ENCODE measurements at regions not wholly inside any gene's neighbourhood (a gene's known extent, or its start where the extent isn't known, plus 50 kb on each side); places are given as distances from the start of the nearest gene placed in this dataset.

- CTCF ChIA-PET = interaction anchor here (0.6 to 2.4 kb wide), 3 partner anchors 58 to 182 kb away, joined by 3 to 33 read pairs (median 3); no protein-coding TSS in a partner anchor
- POLR2A ChIA-PET = no interaction called here
- TF ChIP-seq CTCF (IDR thresholded peaks at IDR 0.05; ENCODE audit: unreplicated experiment) = no peak
- Mint-ChIP-seq H3K9me3 (ENCODE audit: unreplicated experiment) (no peaks in the 10 kb centered on the region), H3K27me3 (ENCODE audit: insufficient read depth, unreplicated experiment) (no peaks in the 10 kb centered on the region), H3K4me1 (ENCODE audit: insufficient read depth, unreplicated experiment) (peaks cover 27% of the 10 kb centered on the region), H3K4me3 (ENCODE audit: unreplicated experiment) (no peak overlapping the region), H3K27ac (ENCODE audit: low read depth, unreplicated experiment) (no peak overlapping the region), H3K36me3 (ENCODE audit: insufficient read depth, unreplicated experiment) (peaks cover 4% of the 10 kb centered on the region)
- no TSS peak for BruUV-seq (replicated peaks)
- DNase-seq (ENCODE audit: unreplicated experiment) = no peak
- intact Hi-C loops (cut with micrococcal nuclease) = loop anchor here (5.0 kb wide), 1 partner anchor 611 kb away; no protein-coding TSS in a partner anchor
Observed at GRCh38 chr4:153141238-153141637, 63.0 kb upstream of the TRIM2 start.

- ChIA-PET CTCF (interaction anchor here (0.6 to 2.4 kb wide), 44 partner anchors 9 to 492 kb away, joined by 3 to 36 read pairs (median 4); no protein-coding TSS in a partner anchor), POLR2A (interaction anchor here (0.9 to 1.2 kb wide), 4 partner anchors 9 to 324 kb away, joined by 3 read pairs; no protein-coding TSS in a partner anchor)
- H3K4me1 Mint-ChIP-seq (ENCODE audit: insufficient read depth, unreplicated experiment) = peaks cover 17% of the 10 kb centered on the region
- H3K27ac Mint-ChIP-seq (ENCODE audit: low read depth, unreplicated experiment) = no peak overlapping the region
- intact Hi-C loops (cut with micrococcal nuclease) = loop anchor here (1.0 to 5.0 kb wide), 5 partner anchors 80 to 609 kb away; no protein-coding TSS in a partner anchor
- H3K36me3 Mint-ChIP-seq (ENCODE audit: insufficient read depth, unreplicated experiment) = peaks cover 4% of the 10 kb centered on the region
- H3K4me3 Mint-ChIP-seq (ENCODE audit: unreplicated experiment) = no peak overlapping the region
- no peaks in the 10 kb centered on the region for H3K27me3 Mint-ChIP-seq (ENCODE audit: insufficient read depth, unreplicated experiment)
- no TSS peak for BruUV-seq (replicated peaks)
- peak; percentile 95 for TF ChIP-seq CTCF (IDR thresholded peaks at IDR 0.05; ENCODE audit: unreplicated experiment)
- H3K9me3 Mint-ChIP-seq (ENCODE audit: unreplicated experiment) = no peaks in the 10 kb centered on the region
- peak; percentile 79 for DNase-seq (ENCODE audit: unreplicated experiment)
Observed at GRCh38 chr4:153142700-153143438, 61.4 kb upstream of the TRIM2 start.

- ChIA-PET CTCF (interaction anchor here (0.6 to 2.4 kb wide), 32 partner anchors 8 to 491 kb away, joined by 3 to 36 read pairs (median 4); no protein-coding TSS in a partner anchor), POLR2A (interaction anchor here (1.2 kb wide), 1 partner anchor 12 kb away, joined by 3 read pairs; no protein-coding TSS in a partner anchor)
- H3K4me3 Mint-ChIP-seq (ENCODE audit: unreplicated experiment) = no peak overlapping the region
- H3K27me3 Mint-ChIP-seq (ENCODE audit: insufficient read depth, unreplicated experiment) = no peaks in the 10 kb centered on the region
- intact Hi-C loops (cut with micrococcal nuclease) = loop anchor here (1.0 to 5.0 kb wide), 6 partner anchors 11 to 609 kb away; no protein-coding TSS in a partner anchor
- no peaks in the 10 kb centered on the region for H3K9me3 Mint-ChIP-seq (ENCODE audit: unreplicated experiment)
- TF ChIP-seq CTCF (IDR thresholded peaks at IDR 0.05; ENCODE audit: unreplicated experiment) = no peak
- H3K36me3 Mint-ChIP-seq (ENCODE audit: insufficient read depth, unreplicated experiment) = peaks cover 4% of the 10 kb centered on the region
- no peak overlapping the region for H3K27ac Mint-ChIP-seq (ENCODE audit: low read depth, unreplicated experiment)
- peaks cover 17% of the 10 kb centered on the region for H3K4me1 Mint-ChIP-seq (ENCODE audit: insufficient read depth, unreplicated experiment)
- TSS peak; percentile 36 for BruUV-seq (replicated peaks)
- DNase-seq (ENCODE audit: unreplicated experiment) = peak; percentile 43
Observed at GRCh38 chr4:153143527-153144348, 60.5 kb upstream of the TRIM2 start.

- no TSS peak for BruUV-seq (replicated peaks)
- Mint-ChIP-seq H3K4me3 (ENCODE audit: unreplicated experiment) (no peak overlapping the region), H3K4me1 (ENCODE audit: insufficient read depth, unreplicated experiment) (peaks cover 17% of the 10 kb centered on the region), H3K27me3 (ENCODE audit: insufficient read depth, unreplicated experiment) (no peaks in the 10 kb centered on the region), H3K27ac (ENCODE audit: low read depth, unreplicated experiment) (no peak overlapping the region), H3K36me3 (ENCODE audit: insufficient read depth, unreplicated experiment) (peaks cover 4% of the 10 kb centered on the region), H3K9me3 (ENCODE audit: unreplicated experiment) (no peaks in the 10 kb centered on the region)
- no peak for DNase-seq (ENCODE audit: unreplicated experiment)
- CTCF ChIA-PET = interaction anchor here (0.6 to 3.8 kb wide), 8 partner anchors 9 to 618 kb away, joined by 3 to 31 read pairs (median 4); no protein-coding TSS in a partner anchor
- intact Hi-C loops (cut with micrococcal nuclease) = no loop called here
- no peak for TF ChIP-seq CTCF (IDR thresholded peaks at IDR 0.05; ENCODE audit: unreplicated experiment)
- POLR2A ChIA-PET = interaction anchor here (0.6 kb wide), 2 partner anchors 28 to 199 kb away, joined by 3 to 4 read pairs; no protein-coding TSS in a partner anchor
Observed at GRCh38 chr4:153146031-153146430, 58.2 kb upstream of the TRIM2 start.
